Esophagus muscularis mucosa (tissue), 3 donors: ENCODE measurements at regions not wholly inside any gene's neighbourhood (a gene's known extent, or its start where the extent isn't known, plus 50 kb on each side); places are given as distances from the start of the nearest gene placed in this dataset.

Experiments used
- CTCF ChIP-seq, 3 experiments: fragments of 200-600 bp in 2 of 3; fragments of 450-650 bp in 1 of 3; sonication (generic) in 2 of 3; IDR thresholded peaks; one replicate each; pipeline ENCODE4 v1.5.1; 2017 to 2019; ENCODE audit warnings: antibody characterized with exemption in 3 of 3, mild to moderate bottlenecking in 2 of 3, moderate library complexity in 1 of 3
- POLR2A ChIP-seq: fragments of 450-650 bp; IDR thresholded peaks from one replicate; pipeline ENCODE4 v1.6.1; 2017; ENCODE audit warnings: antibody characterized with exemption, moderate library complexity, mild to moderate bottlenecking, low read depth
- POLR2AphosphoS5 ChIP-seq, 2 donors: sonication (generic); formaldehyde crosslinking; IDR thresholded peaks; one replicate each; pipeline ENCODE4 v1.6.1; 2017; ENCODE audit warnings: antibody characterized with exemption in 2 of 2

- no peak for TF ChIP-seq POLR2A
- no peak for TF ChIP-seq CTCF (IDR thresholded peaks at IDR 0.05)
- TF ChIP-seq POLR2AphosphoS5 (IDR thresholded peaks at IDR 0.05): no peak
Measured at GRCh38 chr2:64910972-64911433, 78.2 kb upstream of the SLC1A4 start.
